K562 (cell line): ENCODE measurements at regions not wholly inside any gene's neighbourhood (a gene's known extent, or its start where the extent isn't known, plus 50 kb on each side); places are given as distances from the start of the nearest gene placed in this dataset.

Source experiments
- ELK1 ChIP-seq: sonication (generic); formaldehyde crosslinking; IDR thresholded peaks from 2 replicates; pipeline ENCODE4 v1.8.1; 2022; ENCODE audit warnings: missing genetic modification reagents
- GTF2F1 ChIP-seq: IDR thresholded peaks from 2 replicates; pipeline ENCODE4 v1.6.1; 2011; ENCODE audit warnings: low read depth, low read length, improper control_type of control experiment
- NCOA1 ChIP-seq: fragments of 450-650 bp; IDR thresholded peaks from 2 replicates; pipeline ENCODE4 v1.6.1; 2016; ENCODE audit warnings: low read depth
- REST ChIP-seq, 2 experiments: fragments of 450-650 bp; formaldehyde crosslinking in 1 of 2; IDR thresholded peaks; 2 replicates each; pipeline versions ENCODE4 v1.4.0 to v1.6.1; 2014 to 2020; ENCODE audit warnings: mild to moderate bottlenecking in 2 of 2, borderline replicate concordance in 1 of 2, low read depth in 1 of 2
- TGIF2 ChIP-seq: sonication (generic); formaldehyde crosslinking; IDR thresholded peaks from 2 replicates; pipeline ENCODE4 v1.8.1; 2022; ENCODE audit warnings: mild to moderate bottlenecking, missing genetic modification reagents, moderate library complexity
- ZKSCAN8 ChIP-seq: fragments of 200-800 bp; sonication (Bioruptor generic); IDR thresholded peaks from 2 replicates; pipeline ENCODE4 v1.6.1; 2016; ENCODE audit warnings: missing genetic modification characterization, missing compliant biosample characterization
- ZNF311 ChIP-seq: fragments of 250-450 bp; sonication (Bioruptor Pico); IDR thresholded peaks from 2 replicates; pipeline ENCODE4 v1.4.0; 2020; ENCODE audit warnings: mild to moderate bottlenecking, moderate library complexity
- ZNF384 ChIP-seq: IDR thresholded peaks from 2 replicates; pipeline ENCODE4 v1.6.1; 2012; ENCODE audit warnings: low read depth, low read length, improper control_type of control experiment
- TF ChIP-seq, protein P1 (sequence below): fragments of 450-650 bp; formaldehyde crosslinking; IDR thresholded peaks from 2 replicates; pipeline ENCODE4 v1.4.0; 2020; ENCODE audit warnings: mild to moderate bottlenecking, moderate library complexity
- TF ChIP-seq, protein P2 (sequence below): fragments of 250-450 bp; sonication (Bioruptor Pico); IDR thresholded peaks from 2 replicates; pipeline ENCODE4 v1.8.0; 2021; ENCODE audit warnings: moderate library complexity, mild to moderate bottlenecking, inconsistent platforms

GRCh38 chr3:178436773-178437172 lies 99.5 kb upstream of the KCNMB2 start (continued):
- TF ChIP-seq, protein P1, sequence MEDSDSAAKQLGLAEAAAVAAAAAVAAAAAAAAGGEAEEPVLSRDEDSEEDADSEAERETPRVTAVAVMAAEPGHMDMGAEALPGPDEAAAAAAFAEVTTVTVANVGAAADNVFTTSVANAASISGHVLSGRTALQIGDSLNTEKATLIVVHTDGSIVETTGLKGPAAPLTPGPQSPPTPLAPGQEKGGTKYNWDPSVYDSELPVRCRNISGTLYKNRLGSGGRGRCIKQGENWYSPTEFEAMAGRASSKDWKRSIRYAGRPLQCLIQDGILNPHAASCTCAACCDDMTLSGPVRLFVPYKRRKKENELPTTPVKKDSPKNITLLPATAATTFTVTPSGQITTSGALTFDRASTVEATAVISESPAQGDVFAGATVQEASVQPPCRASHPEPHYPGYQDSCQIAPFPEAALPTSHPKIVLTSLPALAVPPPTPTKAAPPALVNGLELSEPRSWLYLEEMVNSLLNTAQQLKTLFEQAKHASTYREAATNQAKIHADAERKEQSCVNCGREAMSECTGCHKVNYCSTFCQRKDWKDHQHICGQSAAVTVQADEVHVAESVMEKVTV (CRISPR knock-in tag), result peak; percentile 57; the same call in 1 of the 2 replicates
- TF ChIP-seq ZNF311 (CRISPR knock-in tag), result no peak
- TF ChIP-seq, protein P2, sequence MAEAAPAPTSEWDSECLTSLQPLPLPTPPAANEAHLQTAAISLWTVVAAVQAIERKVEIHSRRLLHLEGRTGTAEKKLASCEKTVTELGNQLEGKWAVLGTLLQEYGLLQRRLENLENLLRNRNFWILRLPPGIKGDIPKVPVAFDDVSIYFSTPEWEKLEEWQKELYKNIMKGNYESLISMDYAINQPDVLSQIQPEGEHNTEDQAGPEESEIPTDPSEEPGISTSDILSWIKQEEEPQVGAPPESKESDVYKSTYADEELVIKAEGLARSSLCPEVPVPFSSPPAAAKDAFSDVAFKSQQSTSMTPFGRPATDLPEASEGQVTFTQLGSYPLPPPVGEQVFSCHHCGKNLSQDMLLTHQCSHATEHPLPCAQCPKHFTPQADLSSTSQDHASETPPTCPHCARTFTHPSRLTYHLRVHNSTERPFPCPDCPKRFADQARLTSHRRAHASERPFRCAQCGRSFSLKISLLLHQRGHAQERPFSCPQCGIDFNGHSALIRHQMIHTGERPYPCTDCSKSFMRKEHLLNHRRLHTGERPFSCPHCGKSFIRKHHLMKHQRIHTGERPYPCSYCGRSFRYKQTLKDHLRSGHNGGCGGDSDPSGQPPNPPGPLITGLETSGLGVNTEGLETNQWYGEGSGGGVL (CRISPR knock-in tag), result no peak
- no peak for TF ChIP-seq GTF2F1
- peak; percentile 31; the same call in 1 of the 2 replicates for TF ChIP-seq REST (IDR thresholded peaks at IDR 0.05; ENCODE audit: borderline replicate concordance)
- TF ChIP-seq REST (CRISPR knock-in tag; IDR thresholded peaks at IDR 0.05; ENCODE audit: low read depth), result no peak
- TF ChIP-seq ZKSCAN8 (CRISPR knock-in tag), result no peak
- TF ChIP-seq ELK1 (CRISPR knock-in tag), result no peak
- no peak for TF ChIP-seq TGIF2 (CRISPR knock-in tag)
- no peak for TF ChIP-seq NCOA1
- peak; percentile 35; the same call in 1 of the 2 replicates for TF ChIP-seq ZNF384
